ENCODE measurements at regions not wholly inside any gene's neighbourhood (a gene's known extent, or its start where the extent isn't known, plus 50 kb on each side); places are given as distances from the start of the nearest gene placed in this dataset.
"Not testable (repeated sequence)": the region's sequence is repeated elsewhere in the genome, so short reads cannot be mapped to it uniquely, and the experiment has no call there.

DNA sequence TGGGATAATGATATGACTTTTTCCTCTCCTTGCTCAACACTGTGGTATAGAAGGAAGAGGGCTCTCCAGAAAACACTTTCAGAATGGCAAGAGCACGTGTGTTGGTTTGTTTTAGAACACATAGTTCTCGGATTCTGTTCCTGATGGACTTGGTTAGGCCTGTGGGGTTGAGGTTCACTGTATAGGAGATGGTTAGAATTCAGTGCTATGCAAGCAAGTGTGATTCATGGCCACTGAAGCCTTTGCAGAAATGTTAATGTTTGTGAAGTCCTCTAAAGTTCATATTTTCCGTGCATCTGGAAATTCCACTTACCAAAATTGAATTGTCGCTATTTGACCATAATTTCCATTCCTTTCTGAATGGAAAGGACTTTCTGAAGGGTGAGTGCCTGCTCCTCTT is 233.2 kb upstream of the DDHD1 start:
- no peak for DNase-seq

DNA sequence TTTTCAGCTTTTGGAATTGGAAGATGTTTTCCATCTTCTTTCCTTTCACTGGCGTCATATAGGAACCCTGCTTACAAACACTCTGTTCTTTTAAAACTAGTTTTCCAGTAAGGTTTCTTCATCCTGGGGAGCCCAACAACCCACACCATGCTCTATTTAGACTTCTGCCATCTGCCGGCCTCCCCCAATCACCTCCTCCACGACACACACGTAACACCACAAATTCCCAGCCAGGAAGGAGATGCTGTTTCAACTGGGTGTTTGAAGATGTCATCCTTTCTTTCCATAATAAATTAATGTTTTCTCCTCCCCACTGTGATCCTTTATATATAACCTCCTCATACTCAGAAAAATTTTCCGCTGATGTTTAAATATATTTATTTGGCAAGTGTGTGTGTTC is 231.4 kb upstream of the DDHD1 start:
- DNase-seq: no peak

DNA sequence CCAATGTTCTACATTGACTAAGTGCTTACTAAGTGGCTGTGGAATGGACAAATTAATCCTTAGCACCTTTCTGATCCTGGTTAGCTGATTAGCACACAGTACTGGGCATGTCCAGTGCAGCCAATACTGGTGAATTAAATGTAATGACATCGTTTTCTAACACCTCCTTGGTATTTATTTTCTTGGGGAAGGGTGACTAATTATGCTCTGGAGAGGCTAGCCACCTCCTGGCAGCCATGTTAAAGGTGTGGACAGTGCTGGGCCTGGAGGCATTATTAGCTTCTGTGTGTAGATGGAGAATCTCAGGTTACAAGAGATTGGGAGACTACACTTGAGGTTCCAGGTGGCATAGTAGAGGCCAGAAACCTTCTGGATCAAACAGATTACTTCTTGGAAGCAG is 230.9 kb upstream of the DDHD1 start:
- no peak for DNase-seq

DNA sequence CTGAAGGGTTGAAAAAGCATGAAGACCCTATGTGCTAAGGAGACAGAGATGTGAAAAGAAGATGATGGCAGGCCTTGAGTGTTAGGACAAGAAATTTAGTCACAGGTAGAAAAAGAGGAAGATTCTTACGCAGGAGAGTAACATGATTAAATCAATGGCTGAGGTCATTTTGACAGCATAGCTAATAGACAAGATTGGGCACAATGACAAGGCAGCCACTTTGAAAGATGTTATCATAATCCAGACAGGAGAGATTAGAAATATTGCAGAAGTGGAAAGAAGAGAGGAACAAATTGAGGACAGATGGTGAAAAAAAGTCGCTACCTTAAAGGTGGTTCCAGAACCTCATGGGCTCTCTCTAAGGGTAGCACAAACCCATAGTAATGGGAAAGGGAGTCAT is 228.8 kb upstream of the DDHD1 start:
- no peak for DNase-seq

DNA sequence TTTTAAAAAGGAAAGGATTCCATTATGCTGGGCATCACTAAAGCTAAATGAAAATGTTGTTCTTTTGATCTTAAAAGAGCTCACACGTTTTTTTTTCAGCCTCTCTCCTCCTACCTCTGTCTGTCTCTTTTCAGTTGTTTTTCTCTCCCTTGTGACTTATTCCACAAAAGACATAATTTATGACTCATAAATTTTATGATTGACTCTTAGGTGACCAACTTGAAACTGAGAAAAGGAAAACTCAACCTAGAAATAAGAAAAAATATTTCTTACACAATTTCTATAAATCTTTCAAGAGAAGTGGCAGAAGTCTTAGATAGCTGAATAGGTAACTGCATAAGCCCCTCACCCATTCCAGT is 227.7 kb upstream of the DDHD1 start:
- DNase-seq: no peak

DNA sequence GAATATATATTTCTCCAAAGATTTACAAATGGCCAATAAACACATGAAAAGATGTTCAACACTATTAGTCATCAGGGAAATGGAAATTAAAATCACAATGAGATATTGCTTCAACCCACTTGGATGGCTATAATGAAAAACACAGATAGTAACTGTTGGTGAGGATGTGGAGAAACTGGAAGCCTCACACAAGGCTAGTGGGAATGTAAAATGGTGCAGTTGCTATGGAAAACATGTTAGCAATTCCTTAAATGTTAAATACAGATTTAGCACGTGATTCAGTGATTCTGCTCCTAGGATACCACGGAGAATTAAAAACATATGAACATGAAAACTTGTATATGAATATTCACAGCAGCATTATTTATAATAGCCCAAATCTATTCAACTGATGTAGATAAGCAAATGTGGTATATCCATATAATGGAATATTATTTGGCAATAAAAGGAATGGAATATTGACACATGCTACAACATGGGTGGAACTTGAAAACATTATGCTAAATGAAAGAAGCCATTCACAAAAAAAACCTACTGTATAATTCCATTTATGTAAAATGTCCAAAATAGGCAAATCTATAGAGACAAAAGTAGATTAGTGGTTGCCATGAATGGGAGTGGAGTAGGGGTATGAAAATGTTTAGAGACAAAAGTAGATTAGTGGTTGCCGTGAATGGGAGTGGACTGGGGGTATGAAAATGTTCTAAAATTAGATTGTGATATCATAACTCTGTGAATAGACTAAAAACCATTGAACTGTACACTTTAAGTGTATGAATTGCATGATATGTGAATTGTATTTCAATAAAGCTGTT is 227.1 kb upstream of the DDHD1 start:
- DNase-seq: peak; percentile 37

DNA sequence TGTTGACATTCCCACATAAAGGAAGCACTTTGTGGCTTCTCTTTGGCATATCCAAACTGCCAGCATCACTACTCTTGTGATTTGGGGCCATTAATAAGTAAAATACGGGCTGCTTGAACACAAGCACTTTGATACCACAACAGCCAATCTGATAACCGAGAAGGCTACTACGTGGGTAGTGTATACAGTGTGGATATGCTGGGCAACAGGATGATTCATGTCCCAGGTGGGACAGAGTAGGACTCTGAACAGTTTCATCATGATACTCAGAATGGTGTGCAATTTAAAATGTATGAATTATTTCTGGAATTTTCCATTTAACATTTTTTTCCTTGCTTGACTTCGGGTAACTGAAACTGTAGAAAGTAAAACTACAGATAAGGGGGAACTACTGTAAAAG is 225.0 kb upstream of the DDHD1 start:
- DNase-seq: no peak

DNA sequence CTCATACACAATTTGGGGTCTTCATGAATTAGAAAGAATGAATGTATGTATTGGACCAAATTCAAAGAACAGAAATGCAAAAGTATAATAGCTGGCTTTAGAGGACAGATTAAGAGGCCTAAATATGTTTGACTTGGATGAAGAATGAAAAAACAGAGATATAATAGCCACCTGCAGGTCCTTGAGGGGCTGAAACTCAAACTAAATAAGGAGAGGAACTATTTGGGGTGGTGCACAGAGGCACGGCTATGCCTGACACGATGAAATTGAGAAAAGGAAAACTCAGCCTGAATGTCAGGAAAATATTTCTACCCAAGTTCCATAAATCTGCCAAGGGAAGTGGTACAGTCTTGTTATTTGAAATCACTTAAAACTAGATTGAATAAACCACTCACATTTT is 222.9 kb upstream of the DDHD1 start:
- DNase-seq: no peak

DNA sequence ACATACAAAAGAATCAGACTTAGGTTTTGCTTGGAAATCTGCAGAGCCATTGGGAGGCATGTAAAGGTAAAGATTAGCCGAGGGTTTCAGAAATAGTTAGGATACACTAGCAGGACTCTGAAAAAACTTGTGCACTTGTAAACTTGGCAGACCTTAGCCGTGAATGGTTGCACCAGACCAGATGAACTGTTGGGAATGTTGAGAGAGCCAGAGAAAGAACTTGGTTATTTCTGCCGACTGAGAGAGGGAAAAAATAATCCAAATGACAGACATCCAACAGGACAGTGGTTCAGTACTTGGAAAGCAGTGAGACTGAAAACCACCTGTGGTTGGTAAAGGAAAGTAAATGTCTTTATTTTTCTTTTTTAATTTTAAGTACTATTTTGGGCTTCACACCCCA is 222.5 kb upstream of the DDHD1 start:
- no peak for DNase-seq

DNA sequence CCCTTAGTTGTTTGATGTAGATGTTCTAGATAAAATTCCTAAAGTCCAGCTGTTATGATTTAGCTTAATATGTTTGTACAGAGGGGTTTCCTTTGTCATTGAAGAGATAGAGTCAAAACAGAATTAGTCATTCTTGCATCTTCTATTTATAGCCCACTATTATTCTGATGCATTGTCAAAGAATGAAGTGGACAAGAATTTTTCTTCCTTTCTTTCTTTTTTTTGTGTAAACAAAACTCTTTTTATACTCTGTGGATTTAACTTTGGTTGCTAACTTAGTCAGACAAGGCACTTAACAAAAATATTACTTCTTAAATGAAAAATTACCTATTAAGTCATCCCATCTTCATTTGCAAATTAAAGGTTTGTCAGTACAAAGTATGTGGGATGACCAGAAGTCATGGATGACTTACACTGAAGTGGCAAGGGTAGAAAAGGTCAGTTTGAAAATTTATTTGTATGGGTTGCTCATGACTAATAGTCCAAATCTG is 215.6 kb upstream of the DDHD1 start:
- DNase-seq: peak; percentile 76

DNA sequence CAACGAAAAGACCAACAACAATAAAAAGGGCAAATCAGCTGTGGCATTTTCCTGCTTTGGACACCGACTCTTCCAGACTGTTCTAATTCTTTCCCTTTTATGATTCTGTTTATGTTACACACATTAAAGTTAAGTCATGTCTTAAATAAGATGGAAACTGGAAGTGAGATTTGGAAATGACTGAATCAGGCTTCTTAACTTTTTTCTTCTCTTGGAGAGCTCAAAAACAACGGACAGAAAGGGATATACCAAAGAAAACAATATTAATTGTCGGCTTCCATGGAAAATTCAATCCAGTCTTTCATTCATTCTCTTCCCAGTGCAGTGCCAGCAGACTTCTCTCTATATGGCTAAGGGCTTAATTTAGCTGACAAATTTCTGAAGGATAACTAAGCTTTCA is 214.9 kb upstream of the DDHD1 start:
- no peak for DNase-seq

DNA sequence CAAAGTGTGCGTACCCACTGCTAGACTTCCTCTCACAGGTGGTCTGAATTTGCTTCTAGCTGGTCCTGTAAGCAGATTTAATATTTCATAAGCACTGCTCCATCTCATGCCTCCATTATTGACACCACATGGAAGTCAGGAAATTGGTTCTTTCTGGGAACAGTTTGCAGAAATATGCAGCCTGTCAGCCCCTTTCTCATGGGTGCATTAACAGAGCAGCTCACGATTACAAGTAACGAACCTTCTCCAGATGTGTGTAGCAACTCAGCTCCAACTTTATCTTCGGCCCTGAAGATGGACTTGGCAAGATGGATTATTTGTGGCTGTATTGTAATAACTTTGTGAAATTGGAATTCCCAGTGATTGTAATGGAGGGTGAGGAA is 214.5 kb upstream of the DDHD1 start:
- DNase-seq: peak; percentile 91

DNA sequence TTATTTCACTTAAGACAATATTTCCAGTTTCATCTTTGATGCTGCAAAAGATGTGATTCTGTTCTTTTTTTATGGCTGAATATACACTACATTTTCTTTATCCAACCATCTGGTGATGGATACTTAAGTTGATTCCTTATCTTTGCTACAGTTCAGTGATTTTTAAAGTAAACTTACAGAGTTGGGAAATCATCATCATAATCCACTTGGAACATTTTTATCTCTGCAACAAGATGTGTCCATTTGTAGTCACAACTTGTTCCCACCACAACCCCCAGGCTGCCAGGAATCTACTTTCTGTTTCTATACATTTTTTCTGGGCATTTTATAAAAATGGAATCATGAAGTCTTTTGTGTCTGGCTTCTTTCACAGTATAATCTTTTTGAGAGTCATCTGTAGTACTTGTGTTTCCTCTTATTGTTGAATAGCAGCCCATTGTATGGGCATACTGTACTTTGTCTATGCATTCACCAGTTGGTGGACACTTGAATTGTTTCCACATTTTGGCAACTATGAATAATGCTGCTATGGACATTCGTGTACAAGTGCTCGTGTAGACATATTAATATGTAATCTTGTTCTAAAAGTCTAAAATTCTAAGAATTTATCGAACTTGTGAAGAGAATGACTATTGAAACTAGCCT is 212.5 kb upstream of the DDHD1 start:
- DNase-seq: peak; percentile 49

DNA sequence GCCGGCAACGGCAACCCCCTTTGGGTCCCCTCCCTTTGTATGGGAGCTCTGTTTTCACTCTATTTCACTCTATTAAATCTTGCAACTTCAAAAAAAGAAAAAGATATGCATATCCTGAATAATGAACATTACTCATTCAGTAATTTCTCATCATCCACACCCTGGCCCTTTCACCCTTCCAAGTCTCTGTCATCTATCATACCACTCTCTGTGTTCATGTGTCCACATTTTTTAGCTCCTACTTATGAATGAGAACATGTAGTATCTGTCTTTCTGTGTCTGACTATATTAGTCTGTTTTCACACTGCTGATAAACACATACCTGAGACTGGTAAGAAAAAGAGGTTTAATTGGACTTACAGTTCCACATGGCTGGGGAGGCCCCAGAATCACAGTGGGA is 209.8 kb upstream of the DDHD1 start:
- not testable (repeated sequence) for DNase-seq

DNA sequence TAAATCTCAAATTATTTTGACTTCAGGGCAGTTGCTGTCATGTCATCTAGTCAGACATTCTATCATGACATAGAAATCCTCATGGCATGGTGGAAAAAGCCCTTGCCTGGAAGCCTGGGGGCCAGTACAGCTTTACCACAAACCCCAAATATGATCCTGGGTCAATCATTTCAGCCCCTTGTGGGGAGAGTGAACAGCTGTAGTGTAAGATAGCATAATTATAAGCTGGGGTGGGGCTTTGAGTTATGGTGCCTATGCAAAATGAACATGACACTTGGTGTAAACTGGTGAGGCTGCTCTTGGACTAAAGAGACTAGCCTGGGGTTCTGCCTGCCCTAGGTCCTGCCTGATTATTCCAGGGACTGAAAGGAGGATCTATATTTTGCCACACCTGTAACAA is 207.7 kb upstream of the DDHD1 start:
- DNase-seq: no peak

DNA sequence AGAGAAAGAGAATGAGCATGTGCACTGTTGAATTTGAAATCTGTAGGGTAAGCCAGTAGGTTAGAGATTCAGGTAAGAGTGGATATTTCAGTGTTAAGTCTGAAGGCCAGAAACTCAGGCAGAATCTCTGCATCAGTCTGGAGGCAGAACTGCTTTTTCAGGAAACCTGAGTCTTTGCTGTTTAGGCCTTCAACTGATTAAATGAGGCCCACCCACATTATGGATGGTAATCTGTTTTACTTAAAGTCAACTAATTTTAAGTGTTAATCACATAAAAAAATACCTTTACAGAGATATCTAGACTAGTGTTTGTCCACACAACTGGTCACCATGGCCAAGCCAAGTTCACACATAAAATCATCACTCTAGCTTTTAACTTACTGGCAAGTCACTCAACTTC is 205.0 kb upstream of the DDHD1 start:
- no peak for DNase-seq

DNA sequence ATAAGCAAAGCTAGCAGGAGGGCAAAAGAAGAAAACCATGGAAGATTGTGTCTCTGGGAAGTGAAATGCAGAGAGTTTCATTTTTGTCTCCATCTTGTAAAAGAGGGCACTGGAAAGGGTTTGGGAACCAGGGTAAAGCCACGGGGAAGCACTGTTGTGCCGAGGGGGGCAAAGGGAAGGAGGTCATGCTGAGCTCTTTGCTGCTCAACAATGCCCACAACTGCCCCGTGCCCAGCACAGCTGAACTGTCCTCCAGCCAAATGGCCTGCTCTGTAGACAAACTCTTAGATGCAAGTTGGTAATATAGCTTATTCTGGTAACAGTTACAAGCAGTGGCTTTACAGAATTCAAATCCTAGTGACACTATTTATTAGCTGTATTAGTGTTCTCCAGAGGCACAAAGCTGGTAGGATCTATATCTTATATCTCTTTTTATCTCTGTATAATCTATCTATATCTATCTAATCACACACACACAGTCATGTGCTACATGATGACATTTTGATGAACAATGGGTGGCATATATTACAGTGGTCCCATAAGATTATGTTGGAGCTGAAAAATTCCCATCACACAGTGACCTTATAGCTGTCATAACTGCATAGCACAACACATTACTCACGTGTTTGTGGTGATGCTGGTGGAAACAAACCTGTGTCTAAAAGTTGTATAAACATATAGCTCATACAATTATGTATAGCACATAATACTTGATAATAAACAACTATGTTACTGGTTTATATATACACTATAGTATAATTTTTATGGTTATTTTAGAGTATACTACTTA is 203.4 kb upstream of the DDHD1 start:
- DNase-seq: no peak

DNA sequence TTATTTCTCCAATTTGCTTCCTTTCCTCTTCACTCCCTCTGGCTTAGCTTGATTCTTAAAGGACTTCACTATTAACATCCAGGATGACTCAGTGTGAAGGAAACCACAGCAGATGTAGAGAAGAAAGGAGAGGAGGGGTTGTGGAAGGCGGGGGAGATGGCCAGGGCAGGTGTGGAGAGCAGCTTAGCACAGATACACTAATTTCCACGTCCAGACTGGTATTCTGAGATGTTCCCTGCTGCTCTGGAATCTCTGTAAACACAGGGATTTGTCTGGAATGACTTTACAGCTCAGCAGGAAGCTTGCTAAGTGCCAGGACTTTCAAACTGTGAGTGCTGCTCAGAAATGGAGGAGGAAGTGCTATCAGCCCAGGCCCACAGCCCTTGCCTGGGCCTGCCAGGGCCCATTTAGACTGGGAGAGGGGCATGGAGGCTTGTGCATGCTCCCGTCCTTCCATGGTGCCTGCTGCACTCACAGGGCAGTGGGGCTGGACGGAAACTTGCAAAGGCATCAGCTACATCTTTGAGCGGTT is 202.5 kb upstream of the DDHD1 start:
- peak; percentile 94 for DNase-seq

DNA sequence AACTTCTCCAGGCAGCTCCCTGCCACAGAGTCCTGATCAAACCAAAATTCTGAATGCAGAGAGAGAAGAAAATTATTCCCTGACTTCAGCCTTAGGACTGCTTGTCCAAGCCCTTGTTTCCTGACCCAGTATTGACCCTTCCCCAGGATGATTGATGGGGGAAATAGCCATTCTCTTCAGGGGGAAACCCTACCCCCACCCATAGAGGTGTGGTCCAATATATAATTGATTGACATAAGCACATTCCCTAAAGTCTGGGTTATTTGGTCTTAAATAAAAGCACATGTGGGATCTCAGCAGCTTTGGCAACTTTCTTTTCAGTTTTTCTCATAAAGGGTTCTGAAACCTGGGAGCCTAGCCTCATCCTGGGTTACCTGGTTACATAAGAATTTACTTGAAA is 201.2 kb upstream of the DDHD1 start:
- DNase-seq: peak; percentile 50

DNA sequence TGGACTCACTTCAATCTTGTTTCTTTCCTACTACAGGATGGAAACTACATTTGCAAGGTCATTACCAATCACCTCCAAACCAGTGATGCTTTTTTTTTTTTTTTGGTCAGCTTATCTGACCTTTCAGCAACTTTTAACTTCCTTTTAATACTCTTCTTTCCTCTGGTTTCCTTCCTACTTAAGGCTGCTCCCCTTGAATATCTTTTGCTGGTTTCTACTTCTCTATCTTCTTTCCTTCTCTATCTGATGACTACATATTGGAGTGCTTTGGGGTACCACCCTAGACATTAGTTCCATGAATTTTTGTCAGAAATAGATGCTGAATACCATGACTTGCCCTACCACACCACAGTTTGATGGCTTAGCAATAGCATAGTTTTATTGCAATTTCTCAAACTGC is 197.7 kb upstream of the DDHD1 start:
- DNase-seq: no peak

DNA sequence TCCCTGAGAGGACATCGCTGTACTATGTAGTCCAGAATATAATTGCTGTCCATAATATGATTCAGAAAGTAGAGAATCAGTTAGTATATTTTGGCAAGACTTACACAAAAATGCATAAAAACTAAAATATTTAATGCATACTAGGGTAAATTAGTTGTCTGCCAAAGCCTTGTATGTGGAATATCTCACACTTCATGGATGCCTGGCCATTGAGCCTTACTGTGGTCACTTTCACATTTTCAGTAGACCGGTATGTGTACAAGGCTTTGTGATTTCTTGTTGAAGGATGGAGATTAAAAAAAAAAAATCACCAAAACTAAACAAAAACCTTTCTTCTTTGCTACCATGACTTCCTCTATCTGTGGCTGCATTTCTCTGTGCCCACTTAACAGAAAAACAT is 197.3 kb upstream of the DDHD1 start:
- peak; percentile 37 for DNase-seq

DNA sequence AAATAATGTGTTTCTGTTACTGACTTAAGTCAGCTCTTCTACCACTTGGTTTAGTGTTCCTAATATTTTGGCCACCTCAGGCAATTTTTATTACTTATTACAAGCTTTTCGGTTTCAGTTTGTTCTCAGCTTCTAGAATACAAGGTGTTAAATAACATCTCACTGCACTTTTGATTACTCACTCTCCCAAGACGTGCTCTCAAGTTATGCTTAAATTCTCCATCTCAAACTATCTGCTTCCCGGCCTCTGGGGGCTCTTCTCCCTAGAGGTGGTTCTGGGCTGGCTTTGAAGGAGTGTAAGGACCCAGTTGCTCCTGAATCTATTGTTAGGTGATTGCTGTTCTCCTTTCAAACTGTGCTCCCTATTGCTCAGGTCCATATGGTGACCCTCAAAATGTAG is 193.9 kb upstream of the DDHD1 start:
- DNase-seq: no peak

DNA sequence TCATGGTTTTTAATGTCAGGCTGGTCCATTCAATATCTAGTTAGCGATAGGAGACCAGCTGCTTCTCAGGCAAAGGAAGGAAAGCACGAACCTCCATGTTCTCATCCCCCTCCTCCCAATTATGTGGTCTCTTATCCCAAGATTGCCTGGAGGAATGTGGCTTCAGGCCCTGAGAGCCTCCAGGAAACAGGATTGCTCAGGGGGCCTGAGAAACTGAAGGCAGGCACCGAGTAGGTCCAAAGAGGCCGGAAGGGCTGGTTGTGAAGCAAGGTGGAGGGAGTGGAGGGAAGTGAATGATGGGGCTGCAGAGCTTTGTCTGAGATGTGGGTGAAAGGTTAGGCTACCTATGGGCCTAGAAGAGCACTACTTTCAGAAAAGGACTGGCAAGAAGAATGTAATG is 188.2 kb upstream of the DDHD1 start:
- no peak for DNase-seq

DNA sequence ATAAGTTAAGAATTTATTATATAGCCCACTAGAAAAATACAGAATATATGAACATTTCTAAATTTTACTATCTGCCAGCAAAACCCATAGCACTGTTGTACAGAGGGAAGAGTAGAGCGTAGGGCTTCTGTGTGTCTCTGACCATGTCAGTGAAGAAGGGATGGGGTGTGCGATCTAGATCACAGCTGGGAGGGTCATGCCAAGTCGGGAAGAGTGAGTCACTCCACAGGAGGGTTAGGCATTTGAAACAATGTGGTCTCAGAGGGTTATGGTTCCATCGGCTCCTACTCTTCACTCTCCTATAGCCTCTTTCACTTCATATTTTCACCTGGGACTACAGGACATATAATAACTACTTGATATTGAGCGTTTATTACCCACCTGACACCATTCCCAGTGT is 185.1 kb upstream of the DDHD1 start:
- DNase-seq: peak; percentile 37

All from fibroblast of upper back skin (primary cell).